NAMALWA (cell line): ENCODE measurements at regions not wholly inside any gene's neighbourhood (a gene's known extent, or its start where the extent isn't known, plus 50 kb on each side); places are given as distances from the start of the nearest gene placed in this dataset.

Experiments used
- DNase-seq: peaks from one replicate; pipeline ENCODE4 v3.0.0-alpha.2; 2015; ENCODE audit warnings: low spot score

DNA sequence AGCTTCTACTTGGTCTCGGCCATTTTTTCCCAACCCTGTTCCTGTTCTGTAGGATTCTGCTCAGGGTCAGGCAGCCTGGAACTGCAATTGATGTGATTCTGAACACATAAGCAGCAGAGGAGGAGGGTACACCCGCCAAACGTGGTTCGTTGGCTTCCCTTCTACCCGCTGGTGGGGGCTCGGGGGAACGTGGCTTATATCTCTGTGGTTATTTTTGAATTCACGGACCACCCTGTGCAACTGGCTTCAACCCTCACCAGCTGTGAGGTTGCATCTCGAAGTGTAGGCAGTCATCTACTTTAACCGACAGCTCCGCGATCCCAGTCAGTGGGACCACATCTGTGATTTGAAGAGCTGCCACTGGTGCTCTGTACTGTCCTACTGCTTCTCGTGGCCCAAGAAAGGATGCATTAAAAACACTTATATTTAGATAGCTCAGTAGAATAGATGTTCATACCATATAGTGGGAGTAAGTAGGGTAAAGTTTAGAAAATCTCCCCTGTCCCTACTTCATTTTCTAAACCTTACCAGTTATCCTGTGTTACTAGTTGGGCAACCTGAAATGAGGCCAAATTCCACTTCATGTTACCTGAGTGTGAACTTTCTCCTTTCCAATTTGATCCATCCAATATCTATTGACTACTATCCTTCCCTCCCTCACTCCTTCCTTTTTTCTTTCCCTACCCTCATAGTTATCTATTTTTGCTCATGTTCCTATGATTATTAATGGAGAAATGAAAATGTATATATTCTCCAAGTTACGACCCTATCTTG lies 80.4 kb upstream of the BCOR start:
- DNase-seq = peak; percentile 58

DNA sequence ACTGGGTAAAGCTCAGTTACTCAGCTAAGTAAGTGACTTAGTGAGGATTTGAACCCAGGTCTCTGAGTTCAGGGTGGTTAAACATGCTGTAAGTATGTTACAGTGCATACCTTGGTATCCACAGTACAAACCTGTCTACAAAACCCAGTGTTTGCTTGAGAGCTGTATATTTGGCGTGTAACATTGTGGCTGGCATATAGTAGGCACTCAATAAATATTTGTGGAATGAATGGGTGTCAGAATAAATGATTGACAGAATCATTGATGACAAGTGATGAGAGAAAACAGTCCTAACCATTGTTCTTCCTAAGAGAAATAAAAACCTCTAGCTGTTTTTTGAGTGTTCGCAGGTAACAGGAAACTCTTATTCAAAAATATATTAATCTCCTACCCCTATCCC lies 79.7 kb upstream of the BCOR start:
- DNase-seq = peak; percentile 41

DNA sequence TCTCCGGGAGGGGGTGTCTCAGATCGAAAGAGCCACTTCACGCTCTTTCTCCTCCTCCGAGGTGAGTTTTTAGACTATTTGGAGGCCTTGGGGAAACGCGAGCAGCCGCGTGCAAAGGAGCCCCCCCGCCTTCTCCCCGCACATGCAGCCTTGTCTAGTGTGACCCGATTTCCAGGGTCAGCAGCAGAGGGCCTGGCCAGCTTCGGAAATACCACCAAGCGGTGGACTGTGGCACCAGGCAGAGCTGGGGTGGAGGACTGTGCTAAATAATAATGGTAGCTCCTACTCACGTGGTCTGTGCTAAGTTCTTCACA lies 79.3 kb upstream of the BCOR start:
- DNase-seq = no peak

DNA sequence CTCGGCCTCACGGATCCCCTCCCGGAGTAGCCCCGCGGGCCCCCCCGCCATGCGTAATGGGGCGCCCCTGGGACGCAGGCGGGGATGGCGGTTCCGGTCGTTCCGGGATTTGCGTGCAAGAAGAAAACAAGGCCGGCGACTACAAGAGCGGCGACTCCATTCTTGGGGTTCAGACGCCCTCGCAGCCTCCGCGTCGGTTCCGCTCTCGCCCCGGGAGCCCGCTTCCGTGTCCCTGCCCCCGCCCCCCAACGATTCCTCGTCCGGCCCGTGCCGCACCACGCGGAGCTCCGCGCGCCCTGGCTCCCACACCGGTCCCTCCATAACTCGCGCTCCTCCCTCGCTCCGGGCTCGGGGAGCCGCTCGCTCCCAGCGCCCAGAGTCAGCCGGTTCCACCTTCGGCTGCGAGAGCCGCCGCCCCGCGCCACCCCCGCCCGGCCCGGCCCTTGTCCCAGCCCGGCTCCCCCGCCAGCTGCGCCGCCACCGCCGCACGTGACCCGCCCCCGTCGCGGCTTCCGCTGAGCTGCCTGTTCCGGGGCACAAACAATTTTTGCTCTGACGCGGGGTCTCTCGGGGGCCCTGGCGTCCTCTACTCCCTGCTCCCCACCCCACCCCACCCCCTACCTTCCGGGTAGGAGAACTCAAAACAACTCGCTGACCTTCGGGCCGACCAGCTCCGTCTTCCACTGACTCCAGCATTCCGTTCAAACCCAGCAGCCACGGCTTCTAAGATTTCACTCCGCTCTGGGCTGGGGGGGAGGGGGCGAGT lies 78.8 kb upstream of the BCOR start:
- peak; percentile 77 for DNase-seq

DNA sequence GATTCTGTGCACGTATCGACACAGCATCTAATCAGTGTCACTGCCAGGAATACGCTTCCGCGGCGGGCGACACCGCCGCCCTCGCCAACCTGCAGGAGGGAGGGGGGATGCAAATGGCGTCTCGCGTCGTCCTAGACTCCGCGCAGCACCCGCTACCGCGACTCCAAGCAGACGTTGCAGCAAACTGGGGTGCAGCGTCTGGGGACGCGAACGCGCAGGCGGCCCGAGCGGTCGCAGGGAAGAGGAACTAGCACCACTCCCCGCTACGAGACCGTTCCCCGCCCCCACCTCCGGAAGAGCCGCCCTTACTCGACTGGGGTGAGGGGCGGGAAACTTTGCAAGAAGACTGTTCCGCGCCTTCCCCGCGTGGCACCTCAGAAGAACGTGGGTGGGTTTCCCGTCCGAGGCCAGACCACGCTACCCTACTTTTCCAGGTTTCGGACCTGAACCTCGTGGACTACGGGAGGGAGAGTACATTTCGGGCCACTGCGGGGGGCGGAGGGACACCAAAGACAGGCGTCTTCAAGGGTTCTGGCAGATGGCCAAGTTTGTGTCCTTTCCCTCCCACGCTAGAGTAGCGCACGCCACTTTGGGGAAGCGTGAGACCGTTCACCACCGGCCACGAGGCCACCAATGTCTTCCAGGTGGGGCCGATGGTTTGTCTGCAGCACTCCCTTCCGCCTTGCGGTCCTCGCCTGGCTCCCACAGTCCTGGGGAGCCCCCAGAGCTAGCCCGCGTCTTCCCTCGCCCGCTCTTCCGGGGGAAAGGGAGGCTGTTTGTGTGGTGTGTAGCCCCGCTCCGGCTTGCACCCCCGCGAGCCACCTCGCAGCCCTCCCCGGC lies 78.0 kb upstream of the BCOR start:
- peak; percentile 86 for DNase-seq

DNA sequence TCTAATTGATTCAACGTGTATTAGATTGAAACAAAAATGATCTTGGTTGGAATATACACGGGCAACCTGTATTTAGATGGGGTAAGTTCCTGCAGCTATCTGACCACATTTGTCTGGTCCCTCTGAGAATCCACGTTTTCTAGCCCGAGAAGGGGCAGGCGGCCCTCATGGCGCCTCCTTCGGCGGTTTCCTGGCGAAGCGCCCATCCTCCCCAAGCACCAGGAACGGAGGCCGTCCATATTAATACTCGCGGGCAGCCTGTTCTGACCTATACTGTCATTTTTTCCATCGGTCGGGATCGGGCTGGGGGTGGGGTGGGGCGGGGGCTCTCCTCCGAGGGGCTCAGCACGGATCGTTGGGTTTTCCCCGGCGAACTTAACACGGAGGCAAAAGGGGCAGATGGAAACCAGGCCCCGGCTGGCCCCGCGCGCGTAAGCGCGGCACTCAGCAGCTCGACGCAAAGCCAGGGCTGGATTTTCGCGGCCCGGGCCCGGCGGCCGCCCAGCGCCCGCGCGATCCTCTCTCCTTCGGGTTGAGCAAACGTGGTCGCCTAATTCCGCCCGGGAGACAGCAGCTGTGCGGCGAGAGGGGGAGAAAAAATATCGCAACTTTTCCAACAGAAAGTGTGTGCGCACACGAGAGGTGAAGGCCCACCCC lies 77.2 kb upstream of the BCOR start:
- DNase-seq = peak; percentile 59

DNA sequence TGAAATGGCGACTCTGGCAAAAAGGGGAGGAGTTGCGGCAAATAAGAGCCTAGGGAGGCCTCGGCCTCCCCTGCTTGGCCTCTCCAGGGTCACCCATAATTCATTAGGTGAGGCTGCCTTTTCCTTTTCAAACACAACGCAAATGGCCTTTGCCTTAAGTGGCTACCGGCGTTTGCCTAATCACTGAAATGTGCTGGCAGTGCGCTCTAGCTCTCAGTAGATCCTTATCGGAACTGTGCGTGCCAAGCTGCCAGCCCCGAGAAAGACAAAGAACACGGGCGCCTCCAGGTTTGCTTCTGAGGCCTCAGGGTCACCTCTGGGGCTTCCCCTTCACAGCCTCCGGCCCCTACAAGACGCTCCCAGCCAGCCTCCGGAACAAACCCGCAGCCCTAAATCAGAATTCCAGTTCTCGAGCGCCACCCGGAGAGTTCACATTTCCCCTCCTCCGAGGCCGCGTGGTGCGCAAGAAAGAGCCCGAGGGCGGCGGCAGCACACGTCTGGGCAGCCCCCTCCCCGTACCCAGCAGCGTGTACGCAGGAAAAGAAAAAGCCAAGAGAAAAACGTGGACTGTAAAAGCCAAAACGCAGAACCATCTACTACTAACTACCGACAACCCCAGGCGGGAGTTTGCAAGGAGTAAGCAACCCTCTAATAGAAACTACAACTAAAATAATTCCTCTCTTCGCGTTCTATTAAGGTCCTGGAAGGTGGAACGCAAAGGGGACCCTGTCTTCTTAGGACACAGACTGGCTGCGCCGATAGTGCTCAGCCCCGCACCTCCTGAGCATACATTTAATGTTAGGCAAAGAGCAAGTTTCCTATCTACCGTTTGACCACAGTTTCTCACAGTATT lies 76.5 kb upstream of the BCOR start:
- DNase-seq = no peak

DNA sequence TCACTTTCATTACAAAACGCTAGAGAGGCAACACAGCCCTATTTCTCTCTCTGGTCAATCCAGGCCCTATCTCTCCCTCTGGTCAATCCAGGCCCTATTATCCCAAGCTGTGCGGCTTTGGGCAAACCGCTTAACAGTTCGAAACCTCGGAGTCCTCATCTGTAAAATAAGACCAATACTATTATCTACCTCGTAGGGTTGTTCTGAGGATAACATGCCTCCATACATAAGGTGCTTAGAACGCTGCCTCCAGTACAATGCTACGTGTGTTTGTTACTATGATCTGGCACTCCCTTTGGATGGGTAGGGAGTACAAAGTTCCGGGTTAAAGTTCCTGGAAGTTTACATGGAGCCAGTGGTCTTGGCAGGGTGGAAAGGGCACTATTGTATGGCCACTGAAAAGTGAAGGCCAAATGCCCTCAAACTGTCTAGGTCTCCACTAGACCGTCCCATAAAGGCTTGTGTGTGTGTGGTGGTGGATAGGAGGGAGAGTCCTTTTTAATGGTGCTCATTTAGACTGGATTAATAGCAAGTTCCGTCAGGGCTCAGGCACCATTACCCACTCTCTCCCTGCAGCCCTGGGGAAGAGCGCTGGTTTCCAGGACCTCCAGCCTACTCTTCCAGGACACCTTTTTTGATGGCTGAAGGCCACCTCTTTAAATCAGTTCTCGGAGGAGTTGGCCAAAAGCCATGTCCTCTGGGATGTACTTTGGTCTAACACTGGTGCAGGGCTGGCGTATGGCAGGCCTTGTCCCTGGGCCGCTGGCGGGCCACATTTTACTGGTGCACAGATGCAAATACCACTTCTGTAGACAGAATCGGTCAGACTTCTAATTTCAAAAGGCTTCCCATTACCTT lies 75.6 kb upstream of the BCOR start:
- DNase-seq = no peak

DNA sequence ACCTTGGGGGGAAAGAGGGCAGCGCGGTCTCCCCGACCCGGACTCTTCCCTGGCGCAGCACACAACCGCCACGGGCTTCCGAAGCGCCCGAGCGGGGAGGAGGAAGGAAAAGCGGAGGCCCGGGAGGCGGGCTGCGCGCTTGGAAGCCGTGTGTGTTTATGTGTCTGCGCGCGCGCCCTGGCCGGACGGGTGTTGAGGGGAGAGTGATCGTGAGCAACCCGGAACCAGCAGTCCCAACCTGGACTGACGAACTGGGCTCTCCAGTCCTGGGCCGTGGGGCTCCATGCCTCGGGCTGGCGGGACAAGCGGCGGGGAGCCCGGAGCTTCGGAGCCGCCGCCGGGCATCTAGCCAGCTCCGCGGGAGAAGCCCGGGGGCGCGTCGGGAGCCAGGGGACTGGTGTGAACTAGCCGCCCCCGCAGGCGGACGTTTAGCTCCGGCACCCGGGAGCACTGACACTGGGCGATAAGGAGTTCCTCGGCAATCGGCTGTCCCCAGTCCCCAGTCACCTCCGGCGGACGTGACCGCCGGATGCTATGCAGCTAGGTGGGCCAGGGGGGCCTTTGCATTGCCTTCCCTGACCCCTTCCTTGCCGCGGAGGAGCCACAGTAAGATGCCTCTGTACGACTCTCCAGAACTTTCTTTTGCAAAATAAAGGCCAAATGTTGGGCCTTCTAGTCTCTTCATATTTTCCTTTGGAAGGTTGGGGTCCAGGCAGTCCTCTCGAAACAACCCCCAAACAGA lies 74.8 kb upstream of the BCOR start:
- DNase-seq = no peak

DNA sequence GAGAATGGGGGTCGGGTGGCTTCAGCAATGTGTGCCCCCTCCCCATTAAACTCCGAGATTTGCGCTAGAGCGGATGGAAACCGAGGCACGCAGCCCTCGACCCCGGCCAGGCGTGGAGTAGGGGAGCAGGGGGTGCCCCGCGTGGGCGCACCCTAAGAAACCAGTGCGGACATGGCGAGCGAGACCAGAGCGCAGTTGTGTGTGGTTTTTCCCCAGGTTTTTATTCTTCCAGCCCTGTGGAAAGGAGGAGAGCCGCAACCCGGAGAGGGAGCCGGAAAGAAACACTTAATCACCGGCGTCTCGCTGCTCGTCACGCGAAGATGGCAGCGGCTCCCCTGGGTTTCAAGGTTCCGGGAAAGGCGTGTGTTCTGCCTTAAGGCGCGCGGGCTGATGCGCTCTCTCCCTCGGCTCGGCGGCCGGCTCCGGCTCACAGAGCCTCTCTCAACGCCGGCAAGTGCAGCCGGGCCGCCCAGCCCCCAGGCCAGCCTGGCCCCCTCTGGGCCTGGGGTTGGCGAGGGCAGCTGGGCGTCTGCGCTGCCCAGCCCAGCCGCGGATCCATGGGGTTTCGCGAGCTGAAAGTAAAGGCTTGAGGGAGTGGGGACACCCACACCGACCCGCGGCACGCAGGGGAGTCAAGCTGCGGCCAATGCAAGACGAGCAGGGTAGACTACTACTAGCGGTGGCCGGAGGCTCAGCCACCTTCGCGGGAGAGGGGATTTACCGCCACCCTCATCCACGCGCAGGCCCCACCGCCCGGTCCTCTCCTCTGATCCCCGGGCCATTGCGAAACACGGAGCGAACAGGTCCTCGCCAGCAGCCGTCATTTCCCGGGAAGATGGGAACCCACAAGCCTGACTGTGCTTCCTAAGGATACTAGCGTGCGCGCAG lies 74.0 kb upstream of the BCOR start:
- DNase-seq = peak; percentile 50

DNA sequence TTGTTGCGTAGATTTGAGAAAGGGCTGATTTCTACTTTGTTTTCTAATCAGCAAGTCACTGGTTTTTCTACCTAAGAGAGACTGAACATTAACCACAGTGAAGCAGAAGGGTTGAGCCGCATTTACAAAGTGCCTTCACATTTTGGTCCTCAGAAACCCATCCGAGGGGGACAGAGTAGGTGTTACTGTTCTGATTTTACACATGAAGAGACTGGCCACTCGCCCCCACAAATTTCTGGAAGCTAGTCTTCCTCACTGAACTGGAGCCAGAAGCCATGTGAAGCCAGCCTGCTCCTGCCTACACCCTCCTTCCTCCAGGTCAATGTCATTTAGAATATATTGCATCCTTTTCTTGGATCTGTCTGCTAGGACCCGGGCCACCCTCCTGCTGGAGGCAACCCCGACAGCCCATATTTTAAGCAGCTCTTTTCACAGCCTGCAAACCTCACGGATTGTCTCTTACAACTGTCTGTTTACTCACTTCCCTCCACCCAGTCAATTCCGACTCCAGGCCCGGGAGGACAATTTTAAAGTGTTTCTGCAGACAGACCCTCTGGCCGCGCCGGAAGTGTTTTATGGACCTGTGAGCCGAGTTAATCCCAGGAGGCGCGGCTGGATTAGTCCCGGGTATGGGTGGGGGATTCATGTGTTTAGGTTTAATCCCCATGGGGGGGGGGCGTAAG lies 73.2 kb upstream of the BCOR start:
- peak; percentile 62 for DNase-seq

DNA sequence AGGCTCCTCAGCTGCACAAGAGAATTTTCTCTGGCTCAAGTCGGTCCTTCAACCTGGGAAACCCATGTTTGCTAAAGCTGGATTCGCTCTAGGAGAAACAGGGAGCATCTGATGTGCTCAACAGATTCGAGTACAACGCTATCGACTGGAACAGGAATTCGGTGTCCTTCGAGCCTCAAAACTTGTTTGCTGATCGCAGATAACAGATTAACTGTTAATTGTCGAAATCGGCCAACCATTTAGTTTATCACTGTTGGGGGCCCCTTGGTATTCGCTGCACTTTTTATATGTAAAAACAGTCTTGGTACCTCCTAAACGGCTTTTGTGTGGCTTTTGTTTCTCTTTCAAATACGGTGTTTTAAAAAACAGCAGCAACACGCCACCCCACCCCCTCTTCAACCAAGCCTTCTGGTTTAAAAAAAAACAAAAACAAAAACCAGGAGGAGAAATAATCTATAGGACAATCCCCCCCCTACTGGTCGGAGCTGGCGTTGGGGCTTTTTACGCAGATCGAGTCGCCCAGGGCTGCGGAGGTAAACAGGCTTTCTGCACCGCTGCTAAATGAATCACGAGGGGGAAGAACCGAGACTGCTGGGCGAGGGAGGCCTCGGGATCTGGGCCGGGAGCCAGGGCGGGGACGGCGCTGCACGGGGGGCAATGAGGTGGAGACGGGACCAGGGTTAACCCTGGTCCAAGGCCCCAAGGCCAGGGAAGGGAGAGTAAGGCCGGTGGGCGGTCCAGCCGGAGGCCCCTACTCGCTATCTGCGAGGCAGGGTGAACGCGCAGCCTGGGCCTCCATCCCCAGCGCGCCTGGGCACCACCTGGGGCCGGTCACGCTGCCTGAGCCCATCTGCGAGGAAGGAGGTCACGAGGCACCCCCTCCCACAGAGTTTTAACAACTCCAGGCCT lies 71.7 kb upstream of the BCOR start:
- DNase-seq = peak; percentile 91

DNA sequence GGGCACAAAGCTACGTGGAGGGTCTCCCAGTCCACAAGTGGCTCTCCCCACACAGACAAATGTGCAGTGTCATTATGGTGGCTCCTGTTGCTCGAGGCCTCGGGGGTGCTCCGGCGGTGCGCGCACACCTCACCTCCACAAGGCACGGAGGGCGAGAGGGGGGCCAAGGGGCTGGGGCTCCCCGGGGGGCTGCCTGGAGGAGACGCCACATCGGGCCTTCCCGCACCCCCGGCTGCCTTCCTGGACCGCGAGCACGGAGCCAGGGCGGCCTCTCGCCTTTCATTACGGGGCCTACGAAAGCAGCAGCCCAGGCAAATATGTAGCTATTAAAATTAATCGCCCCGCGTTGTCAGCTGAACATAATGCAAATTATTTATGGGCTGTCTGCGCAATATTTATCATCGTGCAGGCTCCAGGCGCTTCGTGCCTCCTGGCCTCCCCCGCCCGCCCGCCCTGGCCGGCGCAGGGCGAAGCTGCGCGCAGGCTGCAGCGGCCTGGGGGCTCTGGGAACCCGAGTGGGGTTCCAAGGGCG lies 70.8 kb upstream of the BCOR start:
- no peak for DNase-seq

DNA sequence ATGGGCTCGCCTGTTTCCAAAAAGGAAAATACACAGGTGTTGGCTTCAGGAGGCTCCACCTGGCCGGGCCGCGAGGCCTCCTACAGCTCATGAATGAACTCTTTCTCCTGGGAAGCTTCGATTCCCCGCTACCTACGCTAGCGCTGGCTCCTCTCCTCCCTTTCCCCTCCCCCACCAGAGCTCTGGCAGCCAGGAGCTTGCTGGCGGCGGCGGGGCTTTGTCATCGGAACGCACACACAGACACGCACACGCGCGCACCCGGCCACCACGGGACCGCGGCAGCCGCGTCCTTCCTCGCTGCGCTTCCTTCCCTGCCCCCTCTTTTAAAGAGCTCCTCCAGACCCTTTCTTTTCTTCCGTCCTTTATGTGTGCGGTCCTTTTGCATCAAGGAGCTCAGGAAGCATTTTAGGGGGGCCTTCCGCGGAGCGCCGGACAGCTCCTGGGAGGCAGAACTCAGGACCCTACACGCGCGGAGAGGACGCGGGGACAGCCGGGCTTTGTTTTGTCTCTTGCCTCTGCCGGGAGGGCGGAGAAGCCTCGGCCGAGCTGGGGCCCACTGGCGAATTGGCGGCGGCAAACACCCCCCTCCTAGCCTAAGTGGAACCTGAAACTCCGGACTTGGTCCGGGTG lies 70.2 kb upstream of the BCOR start:
- no peak for DNase-seq

DNA sequence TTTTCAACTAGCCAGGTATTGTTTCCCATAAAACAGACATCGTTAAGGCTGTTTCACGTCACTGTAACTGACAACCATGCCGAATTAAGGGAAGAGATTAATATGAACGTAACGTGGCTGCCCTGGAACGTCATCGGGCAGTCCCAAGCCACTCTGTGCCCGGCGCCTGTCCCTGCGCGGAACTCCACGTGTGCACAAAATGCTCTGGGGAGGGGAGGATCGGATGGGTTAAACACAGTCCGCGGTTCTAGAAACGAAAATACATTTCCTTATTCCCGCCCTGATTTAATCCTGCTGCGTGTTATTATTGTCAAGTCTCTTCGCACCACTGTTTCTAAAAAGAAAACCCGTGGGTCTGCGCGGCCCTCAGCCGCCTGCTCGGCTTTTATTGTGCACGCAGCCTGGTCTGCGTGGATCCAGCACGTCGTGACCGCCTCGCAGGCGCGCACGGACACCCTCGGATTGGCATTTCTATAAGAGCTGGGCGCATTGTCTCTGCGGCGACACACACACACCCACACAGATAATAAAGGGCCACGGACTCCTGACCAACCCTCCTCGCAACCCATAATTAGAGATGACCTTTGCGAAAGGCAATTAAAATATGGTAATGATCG lies 69.6 kb upstream of the BCOR start:
- DNase-seq = no peak

DNA sequence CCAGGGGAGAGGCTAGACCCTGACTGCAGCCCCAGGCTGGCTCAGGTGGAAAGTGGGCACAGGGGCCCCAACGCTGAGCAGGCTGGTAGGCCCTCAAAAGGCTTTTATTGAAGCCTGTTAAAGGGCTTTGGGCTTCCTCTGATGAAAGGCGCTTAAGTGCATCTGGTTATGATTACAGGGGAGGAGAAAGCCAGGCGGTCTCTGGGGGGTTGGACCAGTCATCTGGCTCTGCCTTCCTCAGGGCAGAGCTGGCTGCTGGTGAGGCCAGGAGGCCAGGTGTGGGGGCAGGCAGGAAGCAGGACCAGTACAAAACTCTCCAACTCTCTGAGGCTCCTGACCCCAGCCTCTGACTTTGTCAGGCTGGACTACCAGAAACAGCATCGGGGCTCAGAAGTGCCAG lies 68.8 kb upstream of the BCOR start:
- DNase-seq = peak; percentile 63
